DMS 273 (cell line): ENCODE measurements at regions not wholly inside any gene's neighbourhood (a gene's known extent, or its start where the extent isn't known, plus 50 kb on each side); places are given as distances from the start of the nearest gene placed in this dataset.

Experiments
- DNase-seq: peaks from one replicate; lab custom pipeline; 2025; ENCODE audit not compliant: unreplicated experiment; lab: John Stamatoyannopoulos, UW

- DNase-seq: no peak
These were observed 84.3 kb downstream of the MCFD2 start for GRCh38 chr2:46831051-46831868.

DNA sequence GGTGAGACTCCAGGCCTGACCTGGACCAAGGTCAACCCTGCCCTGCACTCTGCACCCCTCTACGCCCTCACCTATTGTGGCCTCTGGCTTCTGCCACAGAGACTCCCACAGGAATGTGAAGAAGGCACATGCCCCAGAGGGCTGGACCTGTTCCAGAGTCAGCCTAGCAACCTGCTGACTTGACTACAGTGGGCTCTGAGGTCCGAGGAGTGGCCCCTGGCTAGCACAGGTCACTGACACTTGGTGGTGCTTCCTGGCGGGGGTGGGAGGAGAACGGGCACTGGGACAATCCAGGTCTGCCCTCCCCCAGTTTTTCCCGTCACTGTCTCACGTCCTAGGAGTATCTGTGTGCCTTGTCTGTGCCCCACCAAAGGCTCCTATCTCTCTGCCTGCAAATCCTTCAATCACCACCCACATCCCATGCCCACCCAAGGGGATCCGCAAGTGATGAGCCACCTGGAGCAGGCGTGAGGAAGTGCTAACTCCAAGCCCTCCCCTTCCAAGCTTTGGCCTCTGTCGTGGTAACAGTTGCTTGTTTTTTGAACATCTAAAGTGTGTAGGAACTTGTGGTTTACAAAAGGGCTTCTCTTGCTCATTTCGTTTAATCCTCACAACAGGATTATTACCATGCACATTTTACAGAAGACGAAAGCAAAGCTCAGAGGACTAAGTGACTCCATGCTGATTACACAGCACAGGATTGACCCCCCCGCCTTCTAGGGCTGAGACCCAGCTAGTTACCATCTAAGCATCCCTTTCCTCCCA lies 86.2 kb downstream of the MCFD2 start:
- no peak for DNase-seq

DNA sequence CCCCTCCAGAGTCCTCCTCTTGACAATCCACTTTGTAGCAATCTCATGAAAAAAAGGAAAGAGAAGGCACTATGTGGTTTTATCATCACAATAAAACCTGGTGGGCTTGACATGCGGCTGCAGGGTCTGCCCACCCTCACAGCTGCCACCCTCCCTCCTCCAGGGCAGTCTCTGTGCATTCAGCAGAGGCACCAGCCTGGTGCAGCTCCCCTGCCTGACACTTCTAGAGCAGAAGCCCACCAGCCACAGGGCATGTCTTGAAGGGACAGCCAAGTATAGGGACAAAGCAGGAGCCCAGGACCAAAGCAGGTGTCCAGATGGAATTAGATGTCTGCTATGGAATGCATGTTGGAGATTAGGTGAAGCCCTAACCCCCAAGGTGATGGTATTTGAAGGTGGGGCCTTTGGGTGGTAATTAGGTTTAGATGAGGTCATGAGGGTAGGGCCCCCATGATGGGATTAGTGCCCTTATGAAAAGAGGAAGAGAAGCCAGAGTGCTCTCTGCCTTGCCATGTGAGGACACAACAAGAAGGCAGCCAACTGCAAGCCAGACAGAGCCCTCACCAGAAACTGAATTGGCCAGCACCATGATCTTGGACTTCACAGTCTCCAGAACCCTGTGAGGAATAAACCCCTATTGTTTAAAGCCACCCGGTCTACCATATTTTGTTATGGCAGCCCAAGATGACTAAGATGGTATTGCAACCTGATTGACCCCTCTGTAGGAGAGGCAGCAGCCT lies 86.9 kb downstream of the MCFD2 start:
- DNase-seq: no peak

- DNase-seq: no peak
These were observed 87.5 kb downstream of the MCFD2 start for GRCh38 chr2:46828135-46828438.

- no peak for DNase-seq
These were observed 88.1 kb downstream of the MCFD2 start for GRCh38 chr2:46827274-46828134.

- no peak for DNase-seq
These were observed 88.9 kb downstream of the MCFD2 start for GRCh38 chr2:46826569-46827245.

DNA sequence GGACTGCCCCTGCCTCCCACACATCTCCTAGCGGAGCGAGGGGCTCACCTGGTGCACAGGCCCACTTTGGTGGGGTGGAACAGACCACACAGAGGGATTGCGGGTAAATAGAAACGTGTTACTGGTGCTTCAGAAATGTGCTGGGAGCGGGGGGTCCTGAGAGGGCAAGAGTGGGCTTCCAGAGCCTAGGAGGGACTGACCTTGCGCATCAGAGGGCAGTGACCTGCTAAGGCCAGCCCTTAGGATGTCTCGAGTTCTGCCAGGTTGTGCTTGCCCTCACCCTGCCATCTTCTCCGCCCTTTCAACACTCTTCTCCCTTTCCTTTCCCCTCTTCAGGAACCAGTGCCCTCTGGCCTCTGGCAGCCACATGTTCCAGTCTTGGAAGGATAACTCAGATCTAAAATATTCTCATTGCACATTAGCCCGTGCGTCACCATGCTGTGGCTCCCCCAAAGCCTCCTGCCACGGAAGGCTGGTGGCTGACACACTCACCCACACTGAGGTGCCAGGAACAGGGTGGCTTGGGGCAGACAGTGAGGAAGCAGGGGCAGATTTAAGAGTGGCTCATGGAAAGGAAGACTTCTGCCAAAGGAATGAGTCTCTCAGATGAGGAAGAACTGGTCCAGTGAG lies 89.6 kb downstream of the MCFD2 start:
- no peak for DNase-seq

DNA sequence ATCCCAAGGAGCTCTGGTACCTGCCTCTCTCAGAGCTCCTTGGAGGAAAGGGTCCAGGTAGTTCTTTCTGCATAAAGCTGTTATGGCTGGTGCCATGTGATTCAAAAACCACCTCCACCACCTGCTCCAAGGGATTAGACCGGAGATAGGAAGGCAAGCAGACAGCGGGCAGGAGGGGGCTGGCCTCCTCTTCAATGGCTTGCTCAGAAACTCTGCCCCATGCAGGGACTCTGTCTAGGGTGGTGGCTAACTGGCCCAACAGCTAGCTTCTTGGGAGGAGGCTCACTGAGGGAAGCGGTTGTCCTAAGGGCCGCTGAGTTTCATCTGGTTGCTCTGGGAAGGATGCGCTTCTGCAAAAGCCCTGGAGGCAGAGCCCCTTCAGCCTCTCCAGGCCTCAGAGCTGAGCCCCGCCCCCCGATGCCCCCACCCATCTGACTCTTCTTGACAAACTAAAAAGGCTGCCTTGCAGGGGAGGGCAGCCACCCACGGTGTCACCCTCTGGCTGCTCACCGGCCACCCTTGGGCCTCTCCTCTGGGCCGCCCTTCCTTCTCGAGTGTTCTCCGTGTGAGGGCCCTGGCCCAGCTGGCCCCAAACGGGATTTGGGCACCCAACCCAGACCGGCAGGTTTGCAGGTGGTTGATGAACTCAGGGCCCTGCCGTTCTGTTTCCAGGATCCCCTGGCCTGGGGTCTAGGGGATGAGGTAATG lies 90.2 kb downstream of the MCFD2 start:
- DNase-seq: no peak

DNA sequence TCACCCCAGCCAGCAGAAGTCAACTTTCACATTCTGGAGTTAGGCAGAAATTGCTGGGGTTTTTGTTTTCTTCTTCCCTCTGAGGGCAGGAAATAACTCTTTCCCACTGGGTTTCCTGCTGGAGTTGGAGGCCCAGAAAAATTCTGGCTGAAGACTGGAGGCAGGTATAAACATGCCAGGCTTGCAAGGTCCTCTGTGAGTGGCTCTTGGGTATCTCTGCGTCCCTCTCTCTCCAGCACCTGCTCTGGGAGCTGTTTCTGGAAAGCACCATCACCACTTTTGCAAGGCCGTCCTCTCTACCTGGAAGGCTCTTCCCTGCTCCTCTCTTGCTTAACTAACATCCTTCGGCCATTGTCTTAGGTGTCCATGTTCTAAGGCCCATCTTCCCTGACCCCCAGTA lies 91.0 kb downstream of the MCFD2 start:
- DNase-seq: no peak

GRCh38 chr2:46821600-46821999 lies 94.0 kb downstream of the MCFD2 start:
- DNase-seq: no peak

- no peak for DNase-seq
These were observed 96.8 kb downstream of the MCFD2 start for GRCh38 chr2:46818819-46819218.

GRCh38 chr2:46818141-46818621 lies 97.4 kb downstream of the MCFD2 start:
- DNase-seq: no peak

DNA sequence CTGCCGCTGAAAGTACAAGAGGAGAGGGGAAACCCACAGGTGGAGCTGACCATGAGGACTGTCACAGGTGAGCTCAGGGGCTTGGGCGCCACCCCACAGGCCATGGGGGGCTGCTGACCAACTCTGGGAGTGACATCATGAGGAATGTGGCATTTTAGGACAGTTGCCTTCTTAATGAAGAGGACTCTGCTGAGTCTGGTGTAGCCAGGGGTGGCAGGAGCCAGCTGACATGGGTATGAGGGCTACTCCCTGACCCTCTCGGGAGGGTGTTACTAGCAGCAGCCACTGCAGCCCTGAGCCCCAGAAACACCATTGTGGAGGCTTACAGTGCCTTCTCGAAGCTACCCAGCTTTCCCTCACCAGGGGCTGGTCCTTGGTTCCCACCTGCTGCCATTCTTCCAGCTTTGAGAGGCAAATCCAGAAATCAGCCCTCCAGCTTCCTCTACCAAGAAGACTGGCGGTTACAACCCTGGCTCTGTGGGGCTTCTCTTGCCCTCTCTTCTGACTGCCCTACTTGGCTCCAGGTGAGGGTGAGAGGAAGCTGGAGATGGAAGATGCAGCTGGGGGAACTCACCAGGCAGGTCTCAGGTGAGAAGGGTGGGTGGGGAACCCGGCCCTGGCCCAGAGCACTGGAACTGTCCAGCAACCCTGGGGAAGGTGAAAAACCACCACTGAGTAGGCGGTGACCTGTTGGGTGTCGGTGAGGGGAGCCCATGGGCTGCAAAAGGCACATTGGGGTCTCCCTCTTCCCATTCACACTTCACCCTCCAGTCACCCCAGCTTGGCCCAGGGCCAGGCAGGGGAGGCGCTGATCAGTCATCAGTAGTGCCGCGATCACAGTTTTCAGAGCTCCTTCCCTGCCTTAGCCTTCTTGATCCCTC lies 98.5 kb downstream of the MCFD2 start:
- no peak for DNase-seq

DNA sequence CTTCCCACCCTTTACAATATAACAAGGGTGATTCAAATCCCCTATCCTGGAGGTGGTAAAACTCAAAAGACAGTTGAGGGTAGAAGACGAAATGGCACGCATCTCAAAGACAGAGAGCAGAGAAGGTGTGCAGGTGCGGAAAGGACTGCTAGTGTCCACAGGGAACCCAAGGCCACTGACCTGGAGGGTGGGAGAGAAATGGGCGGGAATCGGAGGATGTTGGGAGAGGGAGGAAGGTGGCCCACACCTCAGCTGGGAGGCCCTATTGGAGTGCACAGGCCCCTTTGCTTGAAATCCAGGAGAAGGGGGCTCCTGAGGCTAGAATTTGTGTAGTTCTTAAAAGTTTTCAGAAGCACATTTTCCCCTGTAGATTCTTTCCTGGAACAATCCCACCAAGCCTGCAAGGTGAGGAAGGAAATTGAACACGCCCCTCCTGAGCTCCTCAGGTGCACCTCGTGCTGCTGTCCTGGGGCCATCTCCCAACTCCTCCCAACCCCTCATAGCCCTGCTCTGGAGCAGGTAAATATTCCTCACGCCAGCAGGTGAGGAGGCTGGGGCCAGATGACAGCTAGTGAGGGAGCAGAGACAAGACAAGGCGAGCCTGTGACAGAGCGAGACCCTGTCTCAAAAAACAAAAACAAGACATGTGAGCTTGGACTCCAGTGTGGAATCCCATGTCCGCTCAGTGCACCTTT lies 99.3 kb downstream of the MCFD2 start:
- no peak for DNase-seq

DNA sequence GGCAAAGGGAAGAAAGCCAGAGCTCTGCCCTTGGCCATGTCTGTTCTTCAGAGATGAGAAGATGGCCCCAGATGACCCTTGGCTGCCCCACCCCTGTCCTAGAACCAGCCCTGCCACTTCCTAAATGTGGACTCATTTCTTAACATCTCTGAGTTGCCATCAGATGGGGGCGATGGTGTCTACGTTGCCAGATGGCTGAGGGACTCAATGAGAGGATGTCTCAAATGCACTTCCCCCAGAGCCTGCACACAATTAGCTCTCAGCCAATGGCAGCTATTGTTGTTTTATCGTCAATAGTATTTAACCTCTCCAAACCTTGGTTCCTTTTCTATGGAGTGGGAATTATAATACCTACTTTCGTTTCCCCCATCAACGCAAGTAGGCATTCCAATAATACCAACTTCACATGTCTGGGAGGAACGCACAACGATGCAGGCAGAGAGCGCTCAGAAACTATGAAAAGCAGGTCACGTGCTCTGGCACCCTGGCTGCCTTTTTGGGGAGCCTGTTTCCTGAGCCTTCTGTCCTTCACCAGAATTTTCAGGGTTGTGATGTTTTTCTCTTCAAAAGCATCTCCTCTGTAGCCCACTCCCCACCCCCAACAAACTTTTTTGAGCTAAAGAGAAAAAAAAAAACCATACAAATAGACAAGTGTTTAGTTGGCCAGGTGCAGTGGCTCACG lies 100.3 kb downstream of the MCFD2 start:
- DNase-seq: peak; percentile 47

GRCh38 chr2:46814160-46814961 lies 101.2 kb downstream of the MCFD2 start:
- DNase-seq: no peak
